ENCODE measurements at regions not wholly inside any gene's neighbourhood (a gene's known extent, or its start where the extent isn't known, plus 50 kb on each side); places are given as distances from the start of the nearest gene placed in this dataset.

DNA sequence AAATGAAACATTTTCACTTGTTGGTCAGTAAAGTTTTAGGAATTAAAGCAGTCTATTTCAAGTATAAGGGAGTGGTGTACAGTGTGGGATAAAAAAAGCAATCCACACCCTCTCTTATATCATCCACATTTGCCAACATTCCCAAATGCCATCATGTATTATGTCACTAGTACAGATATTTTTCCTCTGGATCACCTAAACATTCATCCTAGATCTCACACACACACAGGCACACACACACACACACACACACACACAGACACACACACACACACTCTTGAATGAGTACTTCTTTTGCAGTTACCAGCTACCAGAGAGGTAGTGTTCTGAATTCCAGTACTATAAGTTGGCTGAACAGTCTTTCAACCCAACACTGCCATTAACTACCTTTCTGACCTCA is 1369.1 kb upstream of the ADGRL4 start:
- TF ChIP-seq, protein P1, sequence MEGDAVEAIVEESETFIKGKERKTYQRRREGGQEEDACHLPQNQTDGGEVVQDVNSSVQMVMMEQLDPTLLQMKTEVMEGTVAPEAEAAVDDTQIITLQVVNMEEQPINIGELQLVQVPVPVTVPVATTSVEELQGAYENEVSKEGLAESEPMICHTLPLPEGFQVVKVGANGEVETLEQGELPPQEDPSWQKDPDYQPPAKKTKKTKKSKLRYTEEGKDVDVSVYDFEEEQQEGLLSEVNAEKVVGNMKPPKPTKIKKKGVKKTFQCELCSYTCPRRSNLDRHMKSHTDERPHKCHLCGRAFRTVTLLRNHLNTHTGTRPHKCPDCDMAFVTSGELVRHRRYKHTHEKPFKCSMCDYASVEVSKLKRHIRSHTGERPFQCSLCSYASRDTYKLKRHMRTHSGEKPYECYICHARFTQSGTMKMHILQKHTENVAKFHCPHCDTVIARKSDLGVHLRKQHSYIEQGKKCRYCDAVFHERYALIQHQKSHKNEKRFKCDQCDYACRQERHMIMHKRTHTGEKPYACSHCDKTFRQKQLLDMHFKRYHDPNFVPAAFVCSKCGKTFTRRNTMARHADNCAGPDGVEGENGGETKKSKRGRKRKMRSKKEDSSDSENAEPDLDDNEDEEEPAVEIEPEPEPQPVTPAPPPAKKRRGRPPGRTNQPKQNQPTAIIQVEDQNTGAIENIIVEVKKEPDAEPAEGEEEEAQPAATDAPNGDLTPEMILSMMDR (IDR thresholded peaks at IDR 0.05): no peak
- TF ChIP-seq POLR2A (IDR thresholded peaks at IDR 0.05): no peak
